SK-N-MC (cell line): ENCODE measurements at regions not wholly inside any gene's neighbourhood (a gene's known extent, or its start where the extent isn't known, plus 50 kb on each side); places are given as distances from the start of the nearest gene placed in this dataset.

ENCODE experiments used
- EZH2 ChIP-seq: fragments of 200-600 bp; sonication (generic); IDR thresholded peaks from one replicate; pipeline ENCODE4 v1.6.1; 2017; ENCODE audit warnings: antibody characterized with exemption
- FOXP2 ChIP-seq: optimal IDR thresholded peaks from 2 replicates; pipeline ENCODE3; 2011; ENCODE audit warnings: mild to moderate bottlenecking, moderate library complexity; ENCODE audit not compliant: insufficient read depth; ENCODE audit errors: extremely low read length, control extremely low read depth

DNA sequence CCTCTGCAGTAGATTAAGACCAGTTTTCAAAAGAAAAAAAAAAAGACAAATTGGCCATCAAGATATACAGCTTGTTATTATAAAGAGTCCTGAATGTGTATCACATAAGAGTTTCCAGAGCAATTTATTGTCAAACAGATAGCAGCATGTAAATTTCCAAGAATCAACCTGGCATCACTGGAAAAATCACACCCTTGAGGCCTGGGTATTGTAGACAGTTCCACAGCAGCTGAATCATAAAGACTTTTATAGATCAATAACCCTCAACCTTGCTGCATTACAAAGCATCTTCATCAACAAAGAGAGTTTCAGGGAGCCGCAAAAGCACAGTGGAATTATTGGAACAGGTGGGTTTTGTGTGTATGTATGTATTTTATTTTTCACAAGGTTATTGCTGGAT lies 94.6 kb upstream of the LRIG3 start:
- TF ChIP-seq EZH2 (no peak), FOXP2 (no peak)
